HG03520 (cell line): ENCODE measurements at regions not wholly inside any gene's neighbourhood (a gene's known extent, or its start where the extent isn't known, plus 50 kb on each side); places are given as distances from the start of the nearest gene placed in this dataset.

ENCODE experiments used
- ATAC-seq: cut with Tn5 transposase; IDR thresholded peaks from one replicate; pipeline ENCODE4 v1.9.1; 2021; ENCODE audit warnings: mild to moderate bottlenecking, moderate library complexity; ENCODE audit not compliant: unreplicated experiment

- no peak for ATAC-seq
These were observed 85.2 kb upstream of the PFKP start for GRCh38 chr10:2982146-2982545.

- ATAC-seq = no peak
These were observed 86.0 kb upstream of the PFKP start for GRCh38 chr10:2981361-2981801.

- ATAC-seq = no peak
These were observed 86.5 kb upstream of the PFKP start for GRCh38 chr10:2980791-2981360.

GRCh38 chr10:2980116-2980515 is 87.2 kb upstream of the PFKP start:
- ATAC-seq = no peak

GRCh38 chr10:2979306-2979705 is 88.0 kb upstream of the PFKP start:
- ATAC-seq = no peak

GRCh38 chr10:2978574-2979273 is 88.6 kb upstream of the PFKP start:
- ATAC-seq = no peak

GRCh38 chr10:2978111-2978510 is 89.2 kb upstream of the PFKP start:
- ATAC-seq = peak; percentile 58

- ATAC-seq = no peak
These were observed 92.7 kb upstream of the PFKP start for GRCh38 chr10:2974503-2975207.

- no peak for ATAC-seq
These were observed 93.3 kb upstream of the PFKP start for GRCh38 chr10:2974083-2974482.

- ATAC-seq = no peak
These were observed 94.5 kb upstream of the PFKP start for GRCh38 chr10:2972810-2973209.

GRCh38 chr10:2972216-2972615 is 95.1 kb upstream of the PFKP start:
- no peak for ATAC-seq

- no peak for ATAC-seq
These were observed 97.0 kb upstream of the PFKP start for GRCh38 chr10:2970190-2970823.

GRCh38 chr10:2968401-2969058 is 98.8 kb upstream of the PFKP start:
- ATAC-seq = no peak

- no peak for ATAC-seq
These were observed 101.2 kb upstream of the PFKP start for GRCh38 chr10:2966134-2966533.

- ATAC-seq = no peak
These were observed 102.6 kb upstream of the PFKP start for GRCh38 chr10:2964632-2965296.

GRCh38 chr10:2963889-2964631 is 103.3 kb upstream of the PFKP start:
- ATAC-seq = no peak

GRCh38 chr10:2962194-2962593 is 105.2 kb upstream of the PFKP start:
- ATAC-seq = no peak

GRCh38 chr10:2958659-2959058 is 108.7 kb upstream of the PFKP start:
- no peak for ATAC-seq

GRCh38 chr10:2957785-2958184 is 109.6 kb upstream of the PFKP start:
- ATAC-seq = no peak

- ATAC-seq = no peak
These were observed 112.3 kb upstream of the PFKP start for GRCh38 chr10:2955064-2955463.
